Astrocyte of the cerebellum (primary cell): ENCODE measurements at regions not wholly inside any gene's neighbourhood (a gene's known extent, or its start where the extent isn't known, plus 50 kb on each side); places are given as distances from the start of the nearest gene placed in this dataset.
"Not testable (repeated sequence)": the region's sequence is repeated elsewhere in the genome, so short reads cannot be mapped to it uniquely, and the experiment has no call there.

Experiments
- DNase-seq: peaks from one replicate; pipeline ENCODE4 v3.0.0-alpha.2; 2011; ENCODE audit warnings: low read depth
- H3K4me3 ChIP-seq: 2 replicates; pipeline ENCODE4 v1.5.1; 2011; ENCODE audit warnings: mild to moderate bottlenecking, low read depth, low read length, moderate library complexity
- CTCF ChIP-seq: IDR thresholded peaks from 2 replicates; pipeline ENCODE4 v1.5.1; 2012; ENCODE audit warnings: low read length, low read depth, moderate library complexity, mild to moderate bottlenecking; ENCODE audit errors: missing control alignments
- in situ Hi-C: cut with HindIII; loops from 2 replicates; pipeline ENCODE4 v1.10.0; 2017; ENCODE audit warnings: low sequenced_read_pairs

GRCh38 chr7:29649876-29650275, 86.2 kb downstream of the PRR15 start:
- DNase-seq, result no peak
- no peak overlapping the region for H3K4me3 ChIP-seq
- no peak for TF ChIP-seq CTCF
- in situ Hi-C loops, result no loop called here

GRCh38 chr7:29651477-29651876, 87.8 kb downstream of the PRR15 start:
- in situ Hi-C loops, result no loop called here
- H3K4me3 ChIP-seq, result no peak overlapping the region
- DNase-seq, result no peak
- TF ChIP-seq CTCF, result no peak

GRCh38 chr7:29652556-29652955, 88.9 kb downstream of the PRR15 start:
- TF ChIP-seq CTCF, result no peak
- DNase-seq, result no peak
- in situ Hi-C loops, result no loop called here
- H3K4me3 ChIP-seq, result no peak overlapping the region

- in situ Hi-C loops, H3K4me3 ChIP-seq, DNase-seq: not testable (repeated sequence)
Observed at GRCh38 chr7:29654340-29654739, 90.7 kb downstream of the PRR15 start.

GRCh38 chr7:29657288-29657687, 93.7 kb downstream of the PRR15 start:
- no peak for TF ChIP-seq CTCF
- no peak for DNase-seq
- H3K4me3 ChIP-seq, result no peak overlapping the region
- in situ Hi-C loops, result no loop called here

- in situ Hi-C loops, result no loop called here
- no peak overlapping the region for H3K4me3 ChIP-seq
- DNase-seq, result no peak
- no peak for TF ChIP-seq CTCF
Observed at GRCh38 chr7:29657856-29658255, 94.2 kb downstream of the PRR15 start.

- DNase-seq, H3K4me3 ChIP-seq, in situ Hi-C loops: not testable (repeated sequence)
Observed at GRCh38 chr7:29659213-29659612, 95.6 kb downstream of the PRR15 start.

GRCh38 chr7:29662899-29663298, 99.3 kb downstream of the PRR15 start:
- in situ Hi-C loops, result not testable (repeated sequence)

GRCh38 chr7:29664999-29665398, 101.4 kb downstream of the PRR15 start:
- DNase-seq, H3K4me3 ChIP-seq, in situ Hi-C loops: not testable (repeated sequence)

More at GRCh38 chr7:29662899-29663298, 99.3 kb downstream of the PRR15 start:
- DNase-seq, H3K4me3 ChIP-seq: not testable (repeated sequence)

- in situ Hi-C loops, DNase-seq, H3K4me3 ChIP-seq: not testable (repeated sequence)
Observed at GRCh38 chr7:29667096-29667669, 103.5 kb downstream of the PRR15 start.

- in situ Hi-C loops, H3K4me3 ChIP-seq, DNase-seq: not testable (repeated sequence)
Observed at GRCh38 chr7:29671286-29671685, 107.7 kb downstream of the PRR15 start.

GRCh38 chr7:29673635-29674034, 110.0 kb downstream of the PRR15 start:
- in situ Hi-C loops, H3K4me3 ChIP-seq, DNase-seq: not testable (repeated sequence)
